ENCODE measurements at regions not wholly inside any gene's neighbourhood (a gene's known extent, or its start where the extent isn't known, plus 50 kb on each side); places are given as distances from the start of the nearest gene placed in this dataset.

DNA sequence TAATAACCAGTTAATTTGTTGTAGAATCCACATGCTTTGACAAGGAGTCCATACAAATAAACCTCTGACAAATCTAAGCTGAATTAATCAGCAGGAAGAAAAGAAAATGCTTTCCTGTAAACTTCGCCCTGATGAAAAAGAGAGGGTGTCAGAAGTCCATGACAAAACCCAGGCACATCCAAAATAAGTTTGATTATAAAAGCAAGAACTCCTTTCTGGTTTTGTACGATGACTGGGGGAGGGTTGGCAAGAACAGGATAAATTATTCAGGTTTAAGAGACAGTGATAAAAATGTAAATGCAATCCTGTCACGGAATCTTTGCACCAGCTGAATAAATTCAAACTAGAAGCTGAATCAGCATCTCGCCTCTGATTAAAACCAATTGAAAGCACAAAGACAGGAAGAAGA lies 469.2 kb upstream of the TNP1 start:
- DNase-seq = no peak

DNA sequence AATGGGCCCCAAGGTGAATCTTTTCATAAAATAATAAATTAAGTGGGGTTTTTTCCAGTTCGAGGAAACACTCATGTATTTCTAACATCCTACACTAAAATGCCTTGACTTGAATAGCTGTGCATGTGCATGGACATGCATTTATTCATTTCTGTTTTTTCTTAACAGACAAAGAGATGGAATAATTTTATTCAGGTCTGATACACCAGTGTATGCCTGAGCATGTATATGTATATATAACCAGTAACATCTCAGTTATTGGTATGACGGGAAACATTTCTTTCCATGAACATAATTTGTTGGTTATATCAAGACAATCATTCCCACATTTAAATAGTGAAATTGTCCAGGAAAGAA lies 468.7 kb upstream of the TNP1 start:
- no peak for DNase-seq

DNA sequence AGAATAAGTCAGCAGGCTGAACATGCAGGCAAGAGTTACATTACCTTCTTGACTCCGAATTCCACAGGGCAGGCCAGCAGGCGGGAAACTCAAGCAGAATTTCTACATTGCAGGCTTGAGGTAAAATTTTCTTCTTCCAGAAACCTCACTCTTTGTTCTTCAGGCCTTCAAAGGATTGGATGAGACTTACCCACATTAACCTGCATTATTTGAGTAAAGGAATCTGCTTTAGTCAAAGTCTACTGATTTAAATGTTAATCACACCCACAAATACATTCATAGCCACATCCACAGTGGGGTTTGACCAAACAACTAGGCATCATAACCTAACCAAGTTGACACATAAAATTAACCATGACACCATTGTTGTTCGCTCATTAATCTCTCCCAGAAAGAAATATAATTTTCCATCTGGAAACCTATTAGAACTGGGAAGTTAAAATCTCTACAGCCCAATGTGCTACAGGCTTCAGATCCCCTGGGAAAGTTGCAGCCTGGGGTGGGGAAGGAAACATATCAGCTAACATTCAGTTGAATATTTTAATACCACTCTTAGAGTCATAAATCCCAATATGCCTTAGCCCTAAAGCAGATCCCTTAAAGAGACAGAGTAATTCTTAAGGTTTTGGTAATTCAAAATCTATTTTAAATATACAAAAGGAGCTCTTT lies 468.2 kb upstream of the TNP1 start:
- DNase-seq = no peak

DNA sequence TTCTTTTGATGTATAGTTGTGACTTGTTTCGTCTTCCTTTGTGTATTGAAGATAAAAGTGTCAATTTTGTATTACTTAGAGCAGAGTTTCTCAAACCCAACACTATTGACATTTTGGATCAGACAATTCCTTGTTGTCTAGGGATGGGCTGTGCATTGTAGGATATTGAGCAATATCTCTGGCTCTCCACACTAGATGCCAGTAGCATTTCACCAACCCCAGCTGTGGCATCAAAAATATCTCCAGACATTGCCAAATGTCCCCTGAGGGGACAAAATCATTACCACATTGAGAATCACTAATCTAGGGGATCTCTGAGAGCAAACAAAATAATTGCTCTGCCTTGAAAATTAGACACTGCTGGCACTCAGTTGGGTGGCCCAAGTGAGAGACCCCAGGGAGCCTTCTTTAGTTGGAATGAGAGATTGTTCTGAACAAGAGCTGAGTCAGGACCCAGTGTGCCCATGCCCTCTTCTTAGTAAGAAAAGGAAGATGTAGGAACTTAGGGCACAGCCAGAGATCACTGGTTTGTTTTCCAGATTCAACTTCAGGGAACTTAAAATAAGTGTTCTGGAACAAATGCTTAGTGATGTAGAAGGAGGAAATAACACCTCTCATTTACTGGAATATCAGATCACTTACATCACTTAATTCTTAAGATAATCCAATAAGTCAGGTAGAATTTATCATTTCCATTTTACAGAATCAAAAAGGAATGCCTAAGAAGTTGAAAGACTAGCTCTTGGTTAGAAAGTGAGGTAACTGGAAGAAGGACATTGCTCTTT lies 466.6 kb upstream of the TNP1 start:
- no peak for DNase-seq

DNA sequence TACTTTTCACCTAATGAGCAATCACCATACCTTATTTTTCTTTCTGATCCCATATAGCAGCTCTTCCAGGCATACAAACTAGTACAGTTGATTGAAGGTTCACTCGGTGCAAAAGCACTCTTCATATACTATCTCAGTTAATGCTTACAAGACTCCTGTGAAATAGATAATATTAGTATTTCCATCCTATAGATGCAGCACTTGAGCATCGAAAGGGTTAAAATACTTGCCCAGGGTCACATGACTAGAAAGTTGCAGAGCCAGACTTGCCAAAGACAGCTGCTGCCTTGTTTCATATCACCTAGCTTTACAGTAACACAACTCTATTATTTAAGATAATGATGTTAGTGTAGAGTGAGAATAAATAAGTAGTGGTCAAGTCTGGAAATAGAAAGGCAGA lies 466.0 kb upstream of the TNP1 start:
- DNase-seq = no peak

DNA sequence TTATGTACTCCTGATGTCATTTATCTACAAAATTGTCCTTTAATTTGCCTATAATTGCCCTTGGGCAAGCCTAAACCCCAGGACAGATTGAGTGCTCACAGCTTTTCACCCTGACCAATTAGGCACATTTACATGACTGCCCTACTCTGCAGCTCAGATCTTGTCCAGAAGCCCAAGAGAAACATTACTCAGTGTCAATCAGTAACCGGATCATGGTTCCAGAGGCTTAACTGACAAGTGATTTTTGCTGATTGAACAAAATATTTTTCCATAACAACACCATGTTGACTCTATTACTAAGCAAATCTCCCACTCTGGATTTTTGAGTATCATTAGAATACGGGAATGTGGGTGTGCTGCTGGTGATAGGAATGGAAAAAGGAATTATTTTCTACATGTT lies 465.4 kb upstream of the TNP1 start:
- no peak for DNase-seq

DNA sequence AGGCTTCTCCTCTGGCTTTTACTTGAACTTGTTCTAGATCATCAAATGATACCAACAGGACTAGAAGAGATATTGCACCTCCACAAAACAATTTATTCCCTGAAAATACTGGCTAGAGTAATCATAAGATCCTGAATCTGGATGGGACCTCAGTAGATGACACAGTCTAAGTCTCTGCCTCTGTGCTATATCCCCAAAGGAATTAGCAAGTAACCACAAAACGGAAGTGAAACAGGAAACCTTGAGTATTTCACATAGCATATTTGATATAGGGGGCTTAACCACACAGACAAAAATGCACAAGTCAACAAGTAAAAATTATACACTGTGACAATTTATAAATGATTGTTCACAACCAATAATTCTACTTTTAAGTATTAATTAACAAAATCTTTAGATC lies 456.9 kb upstream of the TNP1 start:
- no peak for DNase-seq

DNA sequence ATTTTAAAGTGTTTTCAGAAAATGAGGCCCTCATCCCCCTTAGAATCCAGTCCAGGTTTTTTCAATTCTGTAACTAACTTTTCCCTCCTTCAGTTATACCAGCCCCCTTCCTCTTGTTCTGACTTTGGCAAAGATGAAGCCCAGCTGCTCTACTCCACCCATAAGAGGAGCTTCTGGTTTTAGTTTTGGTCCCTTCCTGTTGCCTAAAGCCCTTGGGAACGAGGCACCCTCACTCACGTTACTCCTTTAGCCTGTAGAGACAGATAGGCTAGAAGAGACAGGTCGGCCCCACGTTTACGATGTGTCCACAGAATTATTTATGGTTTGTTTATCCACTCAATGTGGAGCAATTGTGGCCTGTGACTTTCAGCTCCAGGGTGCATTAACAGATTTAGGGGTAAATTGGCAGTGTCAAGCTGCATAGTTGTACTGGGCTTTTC lies 454.2 kb upstream of the TNP1 start:
- DNase-seq = no peak

DNA sequence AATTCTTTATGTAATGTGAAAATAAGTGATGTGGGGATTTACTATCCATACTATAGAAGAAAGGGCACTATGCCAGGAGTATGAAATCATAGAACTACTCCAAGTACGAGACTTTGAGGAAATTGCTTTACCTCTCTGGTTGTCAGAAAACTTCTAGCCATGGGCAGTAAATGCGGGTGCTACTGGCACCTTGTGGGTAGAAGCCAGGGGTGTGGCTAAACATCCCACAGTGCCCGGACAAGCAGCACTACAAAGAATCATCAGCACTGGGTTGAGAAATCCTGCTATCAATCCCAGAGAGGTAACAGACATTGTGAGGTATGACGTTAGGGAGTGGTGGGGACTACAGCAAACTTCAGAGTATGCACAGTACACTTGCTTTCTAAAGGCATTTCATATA lies 453.5 kb upstream of the TNP1 start:
- no peak for DNase-seq

DNA sequence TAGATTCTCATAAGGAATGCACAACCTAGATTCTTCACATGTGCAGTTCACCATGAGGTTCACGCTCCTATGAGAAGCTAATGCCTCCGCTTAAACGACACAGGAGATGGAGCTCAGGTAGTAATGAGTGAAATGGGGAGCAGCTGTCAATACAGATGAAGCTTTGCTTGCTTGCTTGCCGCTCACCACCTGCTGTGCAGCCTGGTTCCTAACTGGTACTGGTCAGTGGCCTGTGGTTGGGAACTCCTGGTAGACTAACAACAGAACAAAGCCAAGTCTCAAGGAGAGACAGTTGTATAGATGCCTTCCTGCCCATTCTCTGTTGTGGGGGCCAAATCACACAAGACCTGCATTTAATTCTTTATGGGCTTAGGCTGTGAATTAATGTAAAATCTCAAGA lies 449.2 kb upstream of the TNP1 start:
- DNase-seq = no peak

DNA sequence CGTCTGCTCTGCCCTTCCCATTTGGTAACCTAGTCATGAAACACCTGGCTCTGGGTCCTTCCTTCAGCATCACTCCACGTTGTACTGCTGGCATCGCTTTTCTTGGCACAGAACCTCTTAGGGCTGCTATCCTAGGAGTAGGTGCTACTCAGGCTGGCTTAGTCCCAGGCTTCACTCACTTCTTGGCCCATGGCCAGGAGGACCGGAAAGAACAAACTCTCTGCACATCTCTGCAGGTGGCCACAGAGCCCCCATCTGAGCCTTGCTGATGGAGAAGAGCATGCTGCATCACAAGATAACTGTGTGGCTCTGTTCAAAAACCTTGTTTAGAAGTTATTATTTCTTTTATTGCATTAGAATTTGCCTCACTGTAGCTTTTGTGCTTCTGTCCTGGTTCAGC lies 447.2 kb upstream of the TNP1 start:
- DNase-seq = no peak

DNA sequence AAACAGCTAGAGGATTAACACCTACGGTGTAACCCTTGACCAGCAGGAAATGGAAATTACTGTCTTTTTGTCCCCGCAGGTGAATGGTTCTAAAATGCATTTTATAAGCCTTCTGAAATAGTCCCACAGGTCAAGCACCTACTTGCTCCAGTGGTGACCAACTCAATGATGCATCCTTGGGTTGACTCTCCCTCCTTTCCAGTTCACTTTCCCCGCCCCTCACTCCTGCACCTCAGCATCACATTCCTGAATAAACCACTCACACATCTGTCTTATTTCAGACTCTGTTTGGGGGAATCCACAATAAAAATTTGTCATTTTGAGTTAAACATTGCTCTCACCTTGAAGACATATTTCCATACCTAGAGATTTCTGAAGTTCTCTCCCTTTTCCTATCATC lies 446.0 kb upstream of the TNP1 start:
- no peak for DNase-seq

DNA sequence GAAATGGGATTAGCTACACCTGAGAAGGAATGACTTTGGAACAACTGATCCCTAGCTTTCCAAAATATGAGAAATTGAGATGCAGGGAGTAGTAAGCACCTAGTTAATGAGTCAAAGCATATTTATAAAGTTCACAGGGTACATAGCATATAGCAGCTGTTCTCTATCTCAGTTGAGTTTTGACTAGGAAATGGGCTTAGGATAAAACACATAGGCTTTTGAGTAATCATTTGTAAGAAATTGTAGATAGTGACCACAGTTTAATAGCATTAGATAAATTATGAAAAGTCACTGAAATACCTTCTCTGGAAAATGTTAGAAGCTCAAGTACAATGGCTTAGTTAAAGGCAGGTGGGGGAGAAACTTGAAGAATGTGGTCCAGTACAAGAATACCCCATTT lies 444.7 kb upstream of the TNP1 start:
- DNase-seq = no peak

DNA sequence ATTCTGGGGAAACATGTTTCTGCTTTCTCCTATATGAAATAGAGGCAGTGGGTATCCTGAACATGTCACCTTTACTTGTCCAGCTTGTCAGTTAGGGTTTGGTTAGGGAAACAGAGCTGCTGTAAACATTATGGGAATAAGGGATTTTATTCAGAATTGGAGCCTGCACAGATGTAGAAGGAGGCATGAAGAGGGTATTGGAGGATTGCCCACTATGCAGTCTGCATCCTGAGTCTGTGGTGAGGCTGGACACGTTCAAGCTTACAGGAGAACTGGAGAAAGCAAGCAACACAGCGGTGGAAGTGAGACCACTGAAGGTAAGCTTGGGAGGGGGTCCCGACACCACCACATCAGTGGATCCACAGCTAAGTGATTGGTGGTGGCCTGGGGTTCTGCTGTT lies 443.0 kb upstream of the TNP1 start:
- DNase-seq = no peak

DNA sequence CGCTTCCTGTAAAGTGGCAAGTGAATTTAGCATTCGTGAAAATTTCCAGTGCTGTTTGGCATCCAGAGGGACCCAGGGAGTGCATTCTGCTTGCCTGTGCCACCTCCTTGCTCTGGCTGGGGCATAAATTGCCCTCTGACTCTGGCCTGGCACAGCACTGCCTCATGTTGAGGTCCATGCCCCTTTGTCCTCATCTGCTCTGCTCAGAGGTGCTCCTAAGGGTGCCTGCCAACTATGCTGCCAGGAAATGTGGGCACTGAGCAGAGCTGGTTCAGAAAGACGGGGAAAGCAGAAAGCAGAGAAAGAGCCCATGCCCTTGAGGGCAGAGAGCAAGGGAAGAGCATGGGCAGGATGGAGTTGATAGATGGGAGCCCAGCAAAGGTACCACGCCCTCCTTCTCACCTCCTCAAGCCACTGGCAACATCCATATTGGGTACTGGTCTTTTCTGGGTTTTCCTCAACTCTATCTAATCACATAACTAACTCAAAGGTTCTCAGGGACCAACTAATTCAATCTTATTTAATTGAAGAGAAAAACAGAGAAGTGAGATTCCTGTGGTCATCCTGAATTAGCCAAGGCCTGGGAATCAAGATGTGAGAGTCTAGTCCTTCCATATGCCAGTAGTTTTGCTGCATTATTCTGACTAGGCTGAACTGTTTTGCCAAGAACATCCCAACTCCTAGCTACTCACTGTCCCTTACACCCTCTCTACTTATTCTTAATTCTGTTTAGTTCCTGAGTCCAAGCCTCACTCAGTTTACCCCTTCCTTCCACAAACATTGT lies 441.5 kb upstream of the TNP1 start:
- DNase-seq = no peak

DNA sequence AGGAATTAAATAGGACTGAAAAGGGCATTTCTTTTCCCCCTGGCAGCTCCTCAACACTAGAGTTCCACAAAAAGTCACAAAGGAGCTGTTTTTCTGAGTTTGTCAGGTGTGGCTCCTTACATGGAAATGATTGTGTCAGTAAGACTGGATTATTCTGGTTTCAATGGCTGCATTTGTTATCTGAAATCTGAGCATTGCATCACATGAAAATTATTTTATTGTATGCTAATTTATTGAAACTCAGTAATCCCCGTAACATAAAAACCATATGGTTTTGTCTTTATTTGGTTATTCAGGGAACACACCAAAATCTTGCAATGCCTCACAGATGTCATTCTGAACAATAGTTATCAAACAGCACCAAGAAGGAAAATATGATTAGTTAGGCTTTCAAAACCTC lies 439.7 kb upstream of the TNP1 start:
- DNase-seq = no peak

DNA sequence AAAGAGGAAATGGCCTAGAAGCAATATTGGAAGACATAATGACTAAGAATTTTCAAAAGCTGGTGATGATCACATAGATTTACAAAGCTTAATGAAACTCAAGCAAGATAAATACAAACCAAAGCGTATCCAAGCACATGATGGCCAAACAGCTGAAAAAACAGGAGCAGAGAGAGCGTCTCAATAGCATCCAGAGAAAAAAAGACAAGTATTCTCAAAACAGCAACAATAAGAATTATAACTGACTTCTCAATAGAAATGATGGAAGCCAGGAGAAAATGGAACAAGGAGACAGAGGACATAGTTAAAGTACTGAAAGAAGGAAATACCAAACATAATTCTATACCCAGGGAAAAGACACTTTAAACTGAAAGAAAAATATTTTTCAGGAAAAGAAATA lies 437.2 kb upstream of the TNP1 start:
- DNase-seq = no peak

DNA sequence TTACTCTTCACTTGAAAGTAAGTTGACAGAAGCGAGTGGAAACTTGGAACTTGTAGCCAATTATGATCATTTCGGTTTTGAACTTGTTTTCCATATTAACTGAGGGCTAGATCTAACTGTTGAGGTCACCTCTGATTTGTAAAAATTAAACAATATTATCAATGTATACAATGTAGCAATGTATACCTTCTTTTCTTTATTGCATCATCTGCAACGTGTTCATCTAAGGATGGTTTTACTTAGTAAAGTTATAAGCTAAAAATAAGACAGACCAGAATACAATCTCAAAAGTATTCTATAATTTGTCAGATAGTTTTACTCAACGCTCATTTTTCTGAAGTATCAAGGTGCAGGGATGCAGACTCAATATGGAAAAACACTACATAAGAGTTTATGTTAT lies 435.0 kb upstream of the TNP1 start:
- DNase-seq = no peak

DNA sequence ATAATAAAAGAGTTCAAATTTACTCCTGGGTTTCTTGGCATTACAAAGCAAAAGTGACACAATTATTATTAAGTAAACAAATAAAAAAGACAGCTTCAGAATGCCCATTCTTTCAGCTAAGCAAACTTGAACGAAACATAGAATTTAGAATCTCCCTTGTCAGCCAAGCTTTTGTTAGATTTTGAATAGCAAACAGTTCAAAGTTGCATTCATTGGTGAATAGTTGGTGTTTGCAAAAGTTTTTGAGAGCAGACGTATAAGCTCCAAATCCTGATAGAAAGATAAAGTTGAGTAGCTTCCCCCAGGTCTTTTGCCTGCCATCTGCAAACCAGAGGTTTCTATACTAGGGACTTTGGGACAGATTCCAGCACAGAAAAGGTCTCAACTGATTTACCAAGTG lies 434.3 kb upstream of the TNP1 start:
- DNase-seq = no peak

DNA sequence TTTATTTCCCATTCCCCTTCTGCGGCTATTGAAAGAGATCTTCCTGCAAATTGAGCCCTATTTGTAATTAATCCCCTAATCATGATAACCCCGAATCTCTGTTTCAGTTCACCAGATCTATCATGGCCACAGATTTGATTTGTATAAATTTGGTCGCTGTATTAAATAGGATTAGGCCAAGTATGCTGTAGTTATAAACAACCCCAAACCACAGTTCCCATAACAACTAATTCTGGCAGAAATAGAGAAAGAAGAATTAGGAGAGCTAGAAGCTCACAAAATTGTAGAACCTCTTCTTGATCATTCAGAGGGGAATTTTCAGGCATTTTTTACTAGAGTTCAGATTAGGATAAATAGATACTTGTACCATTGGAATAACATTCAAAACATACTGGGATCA lies 433.7 kb upstream of the TNP1 start:
- DNase-seq = no peak

DNA sequence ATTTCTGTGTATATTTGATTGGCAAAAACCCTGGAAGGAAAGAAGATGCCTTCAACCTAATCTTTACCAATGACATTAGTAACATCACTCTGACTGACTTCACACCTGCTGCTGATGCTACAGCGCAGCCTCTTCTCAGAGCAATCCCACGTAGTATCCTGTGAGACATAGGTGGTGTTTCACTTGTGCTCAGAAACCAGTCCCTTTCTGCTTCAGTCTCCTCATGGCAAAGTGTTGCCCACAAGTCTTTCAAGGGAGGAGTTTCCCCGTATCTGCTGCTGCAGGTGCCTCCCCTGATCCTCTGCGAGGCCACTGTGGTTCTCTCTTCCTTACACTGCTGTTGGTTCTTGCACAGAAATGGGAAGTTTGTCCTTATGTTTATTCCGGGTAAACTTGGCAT lies 433.2 kb upstream of the TNP1 start:
- no peak for DNase-seq

DNA sequence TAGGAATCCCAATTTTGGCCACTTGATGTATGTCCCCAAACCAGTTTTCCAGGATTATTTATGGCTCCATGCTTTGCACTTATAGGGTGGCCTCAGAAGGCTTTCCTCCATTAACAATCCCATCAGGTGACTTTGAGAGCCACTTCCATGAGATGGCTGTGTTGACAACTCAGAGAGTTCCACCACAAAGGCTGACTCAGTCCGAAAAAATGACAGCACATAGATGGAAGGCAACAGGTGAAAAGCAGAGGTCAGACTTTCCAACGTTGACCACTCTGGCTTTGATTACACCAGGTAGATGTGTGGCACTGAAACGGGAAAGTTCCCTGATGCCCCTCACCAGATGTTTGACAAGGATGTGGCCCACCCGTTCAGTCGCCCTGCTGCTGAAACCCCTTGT lies 431.4 kb upstream of the TNP1 start:
- no peak for DNase-seq

DNA sequence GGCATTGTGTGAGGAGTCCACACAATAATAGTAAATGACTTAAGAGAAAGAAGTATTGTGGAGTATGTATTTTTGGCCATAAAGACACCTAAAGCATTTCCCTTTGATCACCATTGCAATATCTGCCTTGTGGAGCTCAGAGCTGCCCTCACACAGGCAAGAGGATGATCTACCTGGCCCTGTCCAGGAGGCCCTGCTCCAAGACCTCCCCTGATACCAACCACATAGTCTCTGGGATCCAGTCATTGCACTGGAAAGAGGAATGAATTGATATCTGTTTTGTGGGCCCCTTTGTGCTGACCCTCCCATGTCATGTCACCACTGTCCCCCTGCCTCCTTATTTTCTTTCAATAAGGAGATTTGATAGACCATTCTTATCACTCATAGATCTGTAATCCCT lies 430.6 kb upstream of the TNP1 start:
- DNase-seq = no peak

DNA sequence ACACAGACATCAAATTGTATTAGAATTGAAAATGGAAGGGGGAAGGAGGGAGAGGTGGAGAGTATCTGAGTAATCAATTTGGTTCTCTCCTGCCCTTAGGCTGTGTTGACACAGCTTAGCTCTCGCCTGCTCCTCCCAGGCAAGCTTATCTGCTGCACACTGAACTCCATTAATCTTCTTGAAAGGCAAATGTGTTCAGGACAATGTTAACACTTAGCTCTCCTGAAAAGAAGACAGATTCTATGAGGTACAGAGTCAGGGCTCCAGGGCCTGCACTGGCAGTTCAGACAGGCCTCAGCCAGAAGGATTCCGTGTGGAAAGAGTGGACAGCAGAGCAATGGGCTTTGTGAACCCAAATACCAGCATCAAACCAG lies 430.0 kb upstream of the TNP1 start:
- no peak for DNase-seq
